H1 (cell line): ENCODE measurements at regions not wholly inside any gene's neighbourhood (a gene's known extent, or its start where the extent isn't known, plus 50 kb on each side); places are given as distances from the start of the nearest gene placed in this dataset.

Experiments
- CTCF ChIA-PET: fragments of 300-600 bp; sonication (Branson Sonifier 250); formaldehyde crosslinking; loops from one replicate; lab custom pipeline; 2021; ENCODE audit not compliant: partially characterized antibody; lab: Charles Lee
- POLR2A ChIA-PET: fragments of 300-600 bp; sonication (Branson Sonifier 250); formaldehyde crosslinking; loops from one replicate; lab custom pipeline; 2021; ENCODE audit warnings: inconsistent platforms; ENCODE audit not compliant: partially characterized antibody; lab: Charles Lee
- DNase-seq, 2 experiments: peaks; one replicate each; pipeline versions ENCODE4 v3.0.0 to v3.0.0-alpha.2; 2010 to 2022; ENCODE audit warnings: low spot score in 2 of 2, low read depth in 1 of 2, mixed read lengths in 1 of 2
- FAIRE-seq: peaks from 2 replicates; lab custom pipeline; 2011; peaks lifted over from hg19 to GRCh38; lab: Jason Lieb, UNC
- H2AFZ ChIP-seq: 2 replicates; pipeline ENCODE4 v1.8.1; 2012; ENCODE audit warnings: low read length, inconsistent platforms
- H2AK5ac ChIP-seq: 2 replicates; pipeline ENCODE4 v1.6.1; 2013; ENCODE audit warnings: low read depth, low read length
- H2BK120ac ChIP-seq: replicated peaks from 2 replicates; pipeline ENCODE3; 2013; ENCODE audit warnings: low read depth, low read length, inconsistent platforms
- H2BK12ac ChIP-seq: 2 replicates; pipeline ENCODE4 v1.6.1; 2013; ENCODE audit warnings: low read depth, low read length
- H2BK15ac ChIP-seq: 2 replicates; pipeline ENCODE4 v1.6.1; 2013; ENCODE audit warnings: low read length
- H2BK20ac ChIP-seq: 2 replicates; pipeline ENCODE4 v1.6.1; 2013; ENCODE audit warnings: low read length
- H2BK5ac ChIP-seq: 2 replicates; pipeline ENCODE4 v1.6.1; 2013; ENCODE audit warnings: low read depth, low read length
- H3K14ac ChIP-seq: 2 replicates; pipeline ENCODE4 v1.6.1; 2013; ENCODE audit warnings: inconsistent platforms; ENCODE audit not compliant: insufficient read length
- H3K18ac ChIP-seq: 2 replicates; pipeline ENCODE4 v1.6.1; 2013; ENCODE audit warnings: low read length; ENCODE audit errors: extremely low read depth
- H3K23ac ChIP-seq: 2 replicates; pipeline ENCODE4 v1.6.1; 2013; ENCODE audit warnings: inconsistent platforms; ENCODE audit not compliant: insufficient read length
- H3K23me2 ChIP-seq: 2 replicates; pipeline ENCODE4 v1.6.1; 2013; ENCODE audit warnings: low read depth, low read length
- H3K27ac ChIP-seq: 2 replicates; pipeline ENCODE4 v1.6.1; 2011; ENCODE audit warnings: low read depth, low read length, inconsistent platforms
- H3K27me3 ChIP-seq, 4 experiments: replicated peaks in 1 of 4; 1 replicate in 1 of 4; 2 replicates in 3 of 4; pipeline versions ENCODE4 v1.6.1 to v1.8.1; 2011 to 2013; ENCODE audit warnings: low read length in 3 of 4, mild to moderate bottlenecking in 3 of 4, inconsistent platforms in 2 of 4, mixed read lengths in 2 of 4, moderate library complexity in 1 of 4; ENCODE audit not compliant: control insufficient read depth in 3 of 4, insufficient read depth in 3 of 4; ENCODE audit errors: extremely low read depth in 1 of 4
- H3K36me3 ChIP-seq, 4 experiments: 2 replicates each; pipeline versions ENCODE4 v1.6.1 to v1.8.1; 2011 to 2013; ENCODE audit warnings: mild to moderate bottlenecking in 4 of 4, low read length in 3 of 4, moderate library complexity in 2 of 4, control low read depth in 1 of 4, inconsistent platforms in 1 of 4; ENCODE audit not compliant: insufficient read depth in 4 of 4, control insufficient read depth in 2 of 4
- H3K4ac ChIP-seq: replicated peaks from 2 replicates; pipeline ENCODE3; 2013; ENCODE audit warnings: low read length, low read depth, mixed read lengths, inconsistent platforms; ENCODE audit not compliant: insufficient read length
- H3K4me1 ChIP-seq, 4 experiments: replicated peaks in 1 of 4; 1 replicate in 1 of 4; 2 replicates in 3 of 4; pipeline versions ENCODE4 v1.6.1 to v1.8.1; 2011 to 2013; ENCODE audit warnings: low read length in 3 of 4, inconsistent platforms in 2 of 4, mixed read lengths in 1 of 4; ENCODE audit not compliant: insufficient read depth in 4 of 4, control insufficient read depth in 3 of 4
- H3K4me2 ChIP-seq, 2 experiments: 2 replicates each; pipeline versions ENCODE4 v1.6.1 to v1.8.1; 2011 to 2013; ENCODE audit warnings: low read depth in 2 of 2, low read length in 2 of 2, control low read depth in 1 of 2, inconsistent platforms in 1 of 2, mild to moderate bottlenecking in 1 of 2; ENCODE audit not compliant: insufficient read depth in 1 of 2
- H3K4me3 ChIP-seq, 4 experiments: fragments of 200-600, 300-600 bp in 1 of 4; sonication (generic), shearing (Covaris generic), sonication (Bioruptor Twin) in 1 of 4; 2 replicates each; pipeline versions ENCODE4 v1.5.1 to v1.8.1; 2011 to 2016; ENCODE audit warnings: low read length in 4 of 4, low read depth in 3 of 4, control low read depth in 2 of 4, inconsistent platforms in 2 of 4, mild to moderate bottlenecking in 2 of 4, mixed read lengths in 1 of 4, moderate library complexity in 1 of 4; ENCODE audit not compliant: insufficient read depth in 2 of 4; ENCODE audit errors: extremely low read depth in 1 of 4
- H3K56ac ChIP-seq: replicated peaks from 2 replicates; pipeline ENCODE3; 2013; ENCODE audit warnings: low read depth, mild to moderate bottlenecking, mixed read lengths, low read length, inconsistent platforms; ENCODE audit not compliant: insufficient read length
- H3K79me1 ChIP-seq: 2 replicates; pipeline ENCODE4 v1.6.1; 2013; ENCODE audit warnings: low read depth, low read length, control low read depth
- H3K79me2 ChIP-seq, 2 experiments: 2 replicates each; pipeline versions ENCODE4 v1.6.1 to v1.8.1; 2012 to 2013; ENCODE audit warnings: low read length in 2 of 2, mild to moderate bottlenecking in 2 of 2, inconsistent platforms in 1 of 2; ENCODE audit not compliant: insufficient read depth in 2 of 2, control insufficient read depth in 1 of 2
- H3K9ac ChIP-seq, 4 experiments: replicated peaks in 1 of 4; 1 replicate in 1 of 4; 2 replicates in 3 of 4; pipeline versions ENCODE4 v1.6.1 to v1.8.1; 2011 to 2013; ENCODE audit warnings: low read depth in 3 of 4, low read length in 3 of 4, control low read depth in 2 of 4, mild to moderate bottlenecking in 2 of 4, moderate library complexity in 2 of 4, inconsistent platforms in 1 of 4; ENCODE audit errors: extremely low read depth in 1 of 4
- H3K9me3 ChIP-seq, 2 experiments: 2 replicates each; pipeline versions ENCODE4 v1.6.1 to v1.8.1; 2012 to 2013; ENCODE audit warnings: mild to moderate bottlenecking in 2 of 2, moderate library complexity in 2 of 2, control low read depth in 1 of 2, inconsistent platforms in 1 of 2, low read depth in 1 of 2, low read length in 1 of 2, mixed read lengths in 1 of 2; ENCODE audit not compliant: insufficient read depth in 2 of 2
- H4K20me1 ChIP-seq, 2 experiments: replicated peaks in 1 of 2; 2 replicates each; pipeline versions ENCODE3 to v1.8.1; 2011 to 2013; ENCODE audit warnings: inconsistent platforms in 2 of 2, low read length in 2 of 2, mild to moderate bottlenecking in 1 of 2; ENCODE audit not compliant: insufficient read depth in 2 of 2, control insufficient read depth in 1 of 2
- H4K5ac ChIP-seq: 2 replicates; pipeline ENCODE4 v1.6.1; 2013; ENCODE audit warnings: low read length, low read depth, mixed read lengths, inconsistent platforms; ENCODE audit not compliant: insufficient read length
- H4K8ac ChIP-seq: 2 replicates; pipeline ENCODE4 v1.8.0; 2013; ENCODE audit warnings: mild to moderate bottlenecking, moderate library complexity, low read length, inconsistent platforms; ENCODE audit not compliant: insufficient read depth; ENCODE audit errors: extremely low read depth
- H4K91ac ChIP-seq: replicated peaks from 2 replicates; pipeline ENCODE3; 2013; ENCODE audit warnings: low read length, mixed read lengths, inconsistent platforms; ENCODE audit not compliant: insufficient read length
- POLR2A ChIP-seq, 2 experiments: IDR thresholded peaks; 1 replicate in 1 of 2; 2 replicates in 1 of 2; pipeline ENCODE4 v1.6.1; 2011; ENCODE audit warnings: low read depth in 2 of 2, low read length in 2 of 2, mild to moderate bottlenecking in 2 of 2; ENCODE audit errors: control extremely low read depth in 1 of 2
- SAP30 ChIP-seq: fragments of 300-600 bp; sonication (generic); IDR thresholded peaks from 2 replicates; pipeline ENCODE4 v1.7.1; 2012; ENCODE audit warnings: low read length, moderate library complexity, mild to moderate bottlenecking, inconsistent platforms; ENCODE audit not compliant: insufficient read depth, insufficient replicate concordance
- SP1 ChIP-seq: IDR thresholded peaks from 2 replicates; pipeline ENCODE4 v1.6.1; 2011; ENCODE audit warnings: low read depth, low read length
- WGBS, 2 experiments: shearing (Covaris generic) in 1 of 2; methylation state at CpG; one replicate each; pipeline versions ENCODE4 v1.1.6 to v1.1.7; 2013 to 2015; ENCODE audit warnings: low lambda C conversion rate in 2 of 2, mixed read lengths in 2 of 2, inconsistent platforms in 1 of 2, low coverage in 1 of 2, missing lambda C conversion rate in 1 of 2; ENCODE audit not compliant: insufficient replicate concordance in 2 of 2, insufficient coverage in 1 of 2, insufficient read length in 1 of 2; ENCODE audit errors: extremely low coverage in 1 of 2, missing lambda C conversion rate in 1 of 2; 5-methylcytosine and 5-hydroxymethylcytosine counted together

DNA sequence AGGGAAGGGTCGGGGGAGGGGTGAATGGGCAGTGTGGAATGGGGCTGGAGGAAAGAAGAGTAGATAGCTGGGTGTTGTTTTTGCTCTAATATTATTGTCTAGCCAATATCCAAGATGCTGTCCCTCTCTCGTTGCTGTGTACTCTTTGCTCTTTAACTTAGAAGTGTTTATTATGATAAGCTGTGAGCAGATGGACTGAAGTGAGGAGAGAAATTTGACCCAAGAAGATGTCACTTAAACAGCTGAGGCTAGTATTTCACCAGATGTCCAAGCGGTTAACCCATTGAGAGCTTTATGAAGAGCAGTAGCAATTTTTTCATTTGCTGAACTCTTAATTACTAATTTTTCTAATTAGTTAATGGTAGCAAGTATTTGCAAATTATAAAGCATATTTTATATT is 212.2 kb upstream of the TP63 start:
- H2BK120ac ChIP-seq = peak overlapping the region; percentile 33
- DNase-seq (no peak), FAIRE-seq (no peak)
- no peak overlapping the region for H3K14ac ChIP-seq
- H3K18ac ChIP-seq = no peak overlapping the region
- CTCF ChIA-PET = interaction anchor here (1.4 to 1.5 kb wide), 2 partner anchors 12 to 146 kb away, joined by 3 to 5 read pairs; no protein-coding TSS in a partner anchor
- H3K4me3 ChIP-seq = no peak overlapping the region
- H3K9ac ChIP-seq = no peak overlapping the region
- H3K27ac ChIP-seq = no peak overlapping the region
- H3K4me1 ChIP-seq = peaks cover 0 to 3% (median 0%) of the 10 kb centered on the region in 4 experiments; a peak in 1 of 7 replicates
- no peak overlapping the region for H2BK20ac ChIP-seq
- no peaks in the 10 kb centered on the region for H3K23me2 ChIP-seq
- H4K8ac ChIP-seq = no peak overlapping the region
- no peak overlapping the region for H4K5ac ChIP-seq
- H3K56ac ChIP-seq = no peak overlapping the region
- no peaks in the 10 kb centered on the region for H3K9me3 ChIP-seq
- no peak overlapping the region for H2BK15ac ChIP-seq
- POLR2A ChIA-PET = no interaction called here
- H4K91ac ChIP-seq = no peak overlapping the region
- H4K20me1 ChIP-seq = no peaks in the 10 kb centered on the region
- H3K4me2 ChIP-seq = no peak overlapping the region
- no peak overlapping the region for H3K4ac ChIP-seq
- H2AK5ac ChIP-seq = no peak overlapping the region
- H3K36me3 ChIP-seq = no peaks in the 10 kb centered on the region
- no peak overlapping the region for H2BK5ac ChIP-seq
- TF ChIP-seq POLR2A (IDR thresholded peaks at IDR 0.05; ENCODE audit: control extremely low read depth in 1 of 2, low read depth in 2 of 2, low read length in 2 of 2) (no peak), SP1 (no peak), SAP30 (no peak)
- H2AFZ ChIP-seq = peak overlapping the region; percentile 49; the same call in 1 of the 2 replicates
- H2BK12ac ChIP-seq = no peak overlapping the region
- no peak overlapping the region for H3K23ac ChIP-seq
- WGBS, 2 experiments = 91% methylated on average over 3 of the region's 3 CpGs; no CpG with 5 or more reads in 1 of the 2 experiments
- no peaks in the 10 kb centered on the region for H3K79me1 ChIP-seq
- H3K79me2 ChIP-seq = no peaks in the 10 kb centered on the region
- no peaks in the 10 kb centered on the region for H3K27me3 ChIP-seq
